Activated T-cell treated with anti-CD3 and anti-CD28 coated beads, Interleukin-2, amount 50 U/mL, for 24 hours (primary cell): ENCODE measurements at regions not wholly inside any gene's neighbourhood (a gene's known extent, or its start where the extent isn't known, plus 50 kb on each side); places are given as distances from the start of the nearest gene placed in this dataset.

Experiments
- DNase-seq: peaks from one replicate; pipeline ENCODE4 v3.0.0-alpha.2; 2020
- H3K27ac Mint-ChIP-seq: 2 replicates; pipeline ENCODE4 v1.8.0; 2020; ENCODE audit warnings: mild to moderate bottlenecking, mixed read lengths
- H3K27me3 Mint-ChIP-seq: 2 replicates; pipeline ENCODE4 v1.8.0; 2020; ENCODE audit warnings: mixed read lengths
- H3K36me3 Mint-ChIP-seq: 2 replicates; pipeline ENCODE4 v1.8.0; 2020; ENCODE audit warnings: low read depth, mixed read lengths
- H3K4me1 Mint-ChIP-seq: 2 replicates; pipeline ENCODE4 v1.8.0; 2020; ENCODE audit warnings: low read depth, mixed read lengths
- H3K4me3 Mint-ChIP-seq: 2 replicates; pipeline ENCODE4 v1.8.0; 2020; ENCODE audit warnings: mild to moderate bottlenecking, moderate library complexity, mixed read lengths
- H3K9me3 Mint-ChIP-seq: 2 replicates; pipeline ENCODE4 v1.8.0; 2020; ENCODE audit warnings: mixed read lengths

- Mint-ChIP-seq H3K4me3 (no peak overlapping the region), H3K4me1 (no peaks in the 10 kb centered on the region), H3K27ac (no peak overlapping the region), H3K9me3 (no peaks in the 10 kb centered on the region), H3K27me3 (peaks cover 62% of the 10 kb centered on the region), H3K36me3 (no peaks in the 10 kb centered on the region)
- DNase-seq, result no peak
Observed at GRCh38 chr9:88818495-88819201, 172.6 kb upstream of the S1PR3 start.

- Mint-ChIP-seq H3K4me3 (no peak overlapping the region), H3K27ac (no peak overlapping the region), H3K4me1 (no peaks in the 10 kb centered on the region), H3K27me3 (peaks cover 66% of the 10 kb centered on the region), H3K9me3 (no peaks in the 10 kb centered on the region), H3K36me3 (no peaks in the 10 kb centered on the region)
- DNase-seq, result no peak
Observed at GRCh38 chr9:88819476-88819875, 171.8 kb upstream of the S1PR3 start.

GRCh38 chr9:88820055-88820454 lies 171.2 kb upstream of the S1PR3 start:
- no peak for DNase-seq
- no peaks in the 10 kb centered on the region for H3K9me3 Mint-ChIP-seq
- H3K4me3 Mint-ChIP-seq, result no peak overlapping the region
- no peak overlapping the region for H3K27ac Mint-ChIP-seq
- H3K36me3 Mint-ChIP-seq, result no peaks in the 10 kb centered on the region
- H3K27me3 Mint-ChIP-seq, result peaks cover 66% of the 10 kb centered on the region
- no peaks in the 10 kb centered on the region for H3K4me1 Mint-ChIP-seq

- H3K4me1 Mint-ChIP-seq, result no peaks in the 10 kb centered on the region
- no peaks in the 10 kb centered on the region for H3K36me3 Mint-ChIP-seq
- no peak overlapping the region for H3K4me3 Mint-ChIP-seq
- no peak for DNase-seq
- H3K27ac Mint-ChIP-seq, result no peak overlapping the region
- no peaks in the 10 kb centered on the region for H3K9me3 Mint-ChIP-seq
- H3K27me3 Mint-ChIP-seq, result peaks cover 66% of the 10 kb centered on the region
Observed at GRCh38 chr9:88821033-88821745, 170.1 kb upstream of the S1PR3 start.

GRCh38 chr9:88821746-88822106 lies 169.5 kb upstream of the S1PR3 start:
- Mint-ChIP-seq H3K36me3 (no peaks in the 10 kb centered on the region), H3K27ac (no peak overlapping the region), H3K4me1 (no peaks in the 10 kb centered on the region), H3K4me3 (no peak overlapping the region), H3K9me3 (no peaks in the 10 kb centered on the region), H3K27me3 (peaks cover 66% of the 10 kb centered on the region)
- no peak for DNase-seq

GRCh38 chr9:88824711-88825110 lies 166.6 kb upstream of the S1PR3 start:
- no peak for DNase-seq
- Mint-ChIP-seq H3K27ac (no peak overlapping the region), H3K27me3 (peaks cover 89% of the 10 kb centered on the region), H3K9me3 (no peaks in the 10 kb centered on the region), H3K4me1 (peaks cover 7% of the 10 kb centered on the region), H3K4me3 (no peak overlapping the region), H3K36me3 (no peaks in the 10 kb centered on the region)

GRCh38 chr9:88826181-88826580 lies 165.1 kb upstream of the S1PR3 start:
- Mint-ChIP-seq H3K4me1 (peaks cover 7% of the 10 kb centered on the region), H3K36me3 (no peaks in the 10 kb centered on the region), H3K4me3 (no peak overlapping the region), H3K9me3 (no peaks in the 10 kb centered on the region), H3K27me3 (peaks cover 96% of the 10 kb centered on the region), H3K27ac (no peak overlapping the region)
- no peak for DNase-seq

- Mint-ChIP-seq H3K36me3 (no peaks in the 10 kb centered on the region), H3K4me1 (peaks cover 7% of the 10 kb centered on the region), H3K9me3 (no peaks in the 10 kb centered on the region), H3K27ac (no peak overlapping the region), H3K27me3 (peaks cover 97% of the 10 kb centered on the region), H3K4me3 (no peak overlapping the region)
- DNase-seq, result no peak
Observed at GRCh38 chr9:88826771-88827181, 164.5 kb upstream of the S1PR3 start.

GRCh38 chr9:88828018-88828417 lies 163.2 kb upstream of the S1PR3 start:
- DNase-seq, result no peak
- Mint-ChIP-seq H3K4me1 (peaks cover 7% of the 10 kb centered on the region), H3K9me3 (no peaks in the 10 kb centered on the region), H3K27ac (no peak overlapping the region), H3K36me3 (no peaks in the 10 kb centered on the region), H3K27me3 (peaks cover 99% of the 10 kb centered on the region), H3K4me3 (no peak overlapping the region)

- H3K4me1 Mint-ChIP-seq, result peaks cover 7% of the 10 kb centered on the region
- H3K4me3 Mint-ChIP-seq, result no peak overlapping the region
- H3K36me3 Mint-ChIP-seq, result no peaks in the 10 kb centered on the region
- H3K27ac Mint-ChIP-seq, result no peak overlapping the region
- no peaks in the 10 kb centered on the region for H3K9me3 Mint-ChIP-seq
- no peak for DNase-seq
- peaks cover 99% of the 10 kb centered on the region for H3K27me3 Mint-ChIP-seq
Observed at GRCh38 chr9:88828492-88828974, 162.7 kb upstream of the S1PR3 start.

- Mint-ChIP-seq H3K27me3 (peaks cover 99% of the 10 kb centered on the region), H3K27ac (no peak overlapping the region), H3K4me3 (no peak overlapping the region), H3K4me1 (peaks cover 14% of the 10 kb centered on the region), H3K36me3 (no peaks in the 10 kb centered on the region), H3K9me3 (no peaks in the 10 kb centered on the region)
- no peak for DNase-seq
Observed at GRCh38 chr9:88829276-88829675, 162.0 kb upstream of the S1PR3 start.

- no peak overlapping the region for H3K4me3 Mint-ChIP-seq
- DNase-seq, result no peak
- no peaks in the 10 kb centered on the region for H3K36me3 Mint-ChIP-seq
- peaks cover 85% of the 10 kb centered on the region for H3K27me3 Mint-ChIP-seq
- H3K9me3 Mint-ChIP-seq, result no peaks in the 10 kb centered on the region
- no peak overlapping the region for H3K27ac Mint-ChIP-seq
- peaks cover 32% of the 10 kb centered on the region for H3K4me1 Mint-ChIP-seq
Observed at GRCh38 chr9:88831713-88832407, 159.4 kb upstream of the S1PR3 start.

GRCh38 chr9:88833946-88834345 lies 157.3 kb upstream of the S1PR3 start:
- no peak for DNase-seq
- Mint-ChIP-seq H3K4me1 (peaks cover 31% of the 10 kb centered on the region), H3K27ac (no peak overlapping the region), H3K4me3 (no peak overlapping the region), H3K9me3 (no peaks in the 10 kb centered on the region), H3K36me3 (no peaks in the 10 kb centered on the region), H3K27me3 (peaks cover 81% of the 10 kb centered on the region)

- Mint-ChIP-seq H3K36me3 (no peaks in the 10 kb centered on the region), H3K9me3 (no peaks in the 10 kb centered on the region), H3K4me3 (no peak overlapping the region), H3K4me1 (peaks cover 24% of the 10 kb centered on the region), H3K27me3 (peaks cover 81% of the 10 kb centered on the region), H3K27ac (peak overlapping the region; percentile 23)
- DNase-seq, result no peak
Observed at GRCh38 chr9:88835038-88835466, 156.2 kb upstream of the S1PR3 start.

GRCh38 chr9:88835772-88836171 lies 155.5 kb upstream of the S1PR3 start:
- H3K4me3 Mint-ChIP-seq, result no peak overlapping the region
- DNase-seq, result no peak
- H3K36me3 Mint-ChIP-seq, result no peaks in the 10 kb centered on the region
- H3K9me3 Mint-ChIP-seq, result no peaks in the 10 kb centered on the region
- H3K4me1 Mint-ChIP-seq, result peaks cover 24% of the 10 kb centered on the region
- H3K27ac Mint-ChIP-seq, result no peak overlapping the region
- H3K27me3 Mint-ChIP-seq, result peaks cover 82% of the 10 kb centered on the region
